GM21576 (cell line): ENCODE measurements at regions not wholly inside any gene's neighbourhood (a gene's known extent, or its start where the extent isn't known, plus 50 kb on each side); places are given as distances from the start of the nearest gene placed in this dataset.
"Not testable (repeated sequence)": the region's sequence is repeated elsewhere in the genome, so short reads cannot be mapped to it uniquely, and the experiment has no call there.

Experiments used
- ATAC-seq: cut with Tn5 transposase; IDR thresholded peaks from one replicate; pipeline ENCODE4 v1.9.1; 2021; ENCODE audit warnings: mild to moderate bottlenecking, moderate library complexity; ENCODE audit not compliant: unreplicated experiment

GRCh38 chr2:156915332-156915731 lies 342.2 kb upstream of the GALNT5 start:
- no peak for ATAC-seq

DNA sequence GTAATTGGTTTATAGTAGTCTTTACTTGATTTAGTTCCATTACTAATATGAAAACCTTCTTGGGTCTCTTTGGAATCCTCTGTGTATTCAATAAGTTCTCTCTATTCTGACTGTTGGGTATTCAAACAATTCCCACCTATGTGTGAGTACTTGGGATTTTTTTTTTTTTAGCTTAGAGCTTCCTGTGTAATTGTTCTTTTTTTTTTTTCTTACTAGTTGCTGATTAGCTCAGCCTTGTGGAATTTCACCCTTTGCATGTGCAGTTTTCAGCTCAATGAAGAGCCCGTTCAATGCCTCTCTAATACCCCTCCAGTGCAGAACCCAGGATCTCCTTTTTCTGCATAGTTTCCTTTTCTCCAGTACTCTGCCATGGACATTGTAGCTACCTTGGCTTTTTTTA lies 339.1 kb upstream of the GALNT5 start:
- no peak for ATAC-seq

- ATAC-seq, result no peak
Measured at GRCh38 chr2:156930423-156930822, 327.1 kb upstream of the GALNT5 start.

DNA sequence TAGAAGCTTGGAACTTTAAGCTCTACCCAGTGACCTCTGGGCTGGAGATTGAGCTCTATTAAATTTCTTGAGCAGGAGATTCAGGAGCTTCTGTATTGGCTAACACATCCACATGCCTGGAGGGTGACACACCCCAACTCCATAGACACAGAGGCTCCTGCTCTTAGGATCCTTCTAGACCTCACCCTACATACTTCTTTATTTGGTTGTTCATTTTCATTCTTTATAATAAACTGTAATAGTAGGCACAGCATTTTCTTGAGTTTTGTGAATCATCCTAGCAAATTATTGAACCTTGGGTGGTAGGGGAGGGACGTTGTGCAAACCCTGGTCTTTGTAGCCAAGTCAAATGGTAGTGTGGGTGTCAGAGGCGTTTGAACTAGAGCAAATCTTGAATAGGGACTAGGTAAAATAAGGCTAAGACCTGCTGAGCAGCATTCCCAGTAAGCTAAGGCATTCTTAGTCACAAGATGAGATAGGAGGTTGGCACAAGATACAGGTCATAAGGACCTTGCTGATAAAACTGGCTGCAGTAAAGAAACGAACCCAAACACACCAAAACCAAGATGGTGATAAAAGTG lies 323.8 kb upstream of the GALNT5 start:
- no peak for ATAC-seq

GRCh38 chr2:156935616-156936015 lies 321.9 kb upstream of the GALNT5 start:
- ATAC-seq, result no peak

GRCh38 chr2:156937430-156937829 lies 320.1 kb upstream of the GALNT5 start:
- ATAC-seq, result no peak

DNA sequence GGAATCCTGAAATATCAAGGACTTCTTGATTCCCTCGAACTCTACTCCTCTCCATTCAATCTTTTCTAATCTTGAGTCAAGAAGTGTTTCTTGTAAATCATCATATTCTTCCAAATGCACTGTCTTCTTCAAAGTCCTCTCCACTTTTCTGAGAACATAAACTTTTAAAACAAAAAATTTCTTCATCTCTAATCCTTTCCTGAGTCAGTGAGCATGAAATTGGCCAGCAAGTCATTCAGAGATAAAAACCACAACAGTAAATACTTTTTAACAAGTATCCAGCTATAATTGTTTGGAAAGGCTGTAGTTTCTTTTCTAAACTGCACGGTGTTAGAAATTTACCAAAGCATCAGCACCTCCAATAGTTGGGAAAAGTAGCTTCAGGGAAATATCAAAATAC lies 312.6 kb upstream of the GALNT5 start:
- no peak for ATAC-seq

DNA sequence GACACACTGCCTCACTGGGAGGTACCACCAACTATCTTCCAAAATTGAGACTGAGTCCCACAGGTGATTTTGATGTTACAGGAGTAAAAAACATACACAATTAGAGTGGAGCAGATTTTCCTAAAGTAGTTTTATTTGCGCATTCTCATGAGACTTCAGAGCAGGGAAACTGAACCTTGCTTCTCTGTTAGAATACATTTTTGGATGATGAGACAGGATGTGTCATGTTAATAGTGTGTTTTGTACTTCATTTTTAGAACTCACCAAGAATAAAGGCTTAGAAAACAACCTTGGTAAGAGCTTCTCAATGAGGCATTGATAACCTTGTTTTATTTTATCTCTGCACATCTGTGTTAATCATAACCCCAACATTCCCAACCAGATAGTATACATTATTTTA lies 310.2 kb upstream of the GALNT5 start:
- no peak for ATAC-seq

DNA sequence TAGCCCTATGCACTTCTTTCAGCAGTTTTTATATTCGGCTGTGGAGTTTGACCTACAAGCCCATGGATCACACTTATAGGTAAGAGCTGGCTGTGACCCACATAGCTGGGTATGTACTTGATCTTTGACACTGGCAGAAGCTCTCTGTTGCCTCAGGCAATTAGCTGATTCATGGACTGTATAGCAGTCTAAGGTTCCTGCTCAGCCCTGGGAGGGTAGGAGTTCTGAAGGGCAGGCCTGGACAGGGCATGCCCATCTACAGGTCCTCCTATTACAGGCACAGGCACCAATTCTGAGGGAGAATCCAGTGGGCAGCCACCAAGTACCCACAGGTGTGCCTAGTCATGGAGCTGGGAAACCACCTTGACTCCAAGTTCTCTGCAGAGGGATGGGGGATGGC lies 301.8 kb upstream of the GALNT5 start:
- no peak for ATAC-seq

GRCh38 chr2:156956161-156956560 lies 301.3 kb upstream of the GALNT5 start:
- no peak for ATAC-seq

DNA sequence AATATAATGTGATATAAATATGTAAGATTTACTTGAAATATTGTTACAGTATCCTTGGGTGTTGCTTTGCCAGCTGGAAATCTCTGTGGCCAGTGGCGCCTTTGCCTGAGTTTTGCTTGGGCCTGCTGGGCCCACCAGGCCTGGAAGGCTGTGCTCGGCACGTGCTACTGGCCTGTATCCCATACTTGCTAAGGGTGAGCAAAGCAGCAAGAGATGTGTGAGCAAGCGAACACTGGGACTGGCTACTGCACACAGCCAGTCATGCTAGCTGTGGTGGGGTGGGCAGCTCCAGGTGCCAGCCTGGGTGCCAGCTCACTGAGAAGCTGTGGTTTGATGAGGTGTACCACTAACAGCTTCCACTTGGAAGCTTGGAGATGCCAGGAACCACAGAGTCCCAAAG lies 299.1 kb upstream of the GALNT5 start:
- ATAC-seq, result no peak

DNA sequence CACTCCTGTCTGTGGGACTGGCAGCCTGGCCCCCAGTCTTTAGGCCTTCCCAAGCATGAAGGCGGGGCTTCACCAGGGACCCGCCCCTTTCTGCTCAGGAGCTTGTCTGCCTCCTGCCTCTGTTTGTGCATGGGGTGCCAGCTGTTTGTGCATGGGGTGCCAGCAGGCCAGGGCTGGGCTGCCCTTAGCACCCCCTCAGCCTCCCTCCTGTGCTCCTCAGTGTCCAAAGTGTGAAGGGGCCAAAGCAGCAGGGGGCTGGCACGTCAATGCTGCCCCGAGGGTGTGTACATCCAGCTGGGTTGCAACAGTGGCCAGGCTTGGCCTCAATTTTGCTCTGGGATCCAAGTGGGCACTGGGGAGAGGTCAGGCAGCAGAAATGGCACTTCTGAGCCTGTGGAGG lies 298.0 kb upstream of the GALNT5 start:
- ATAC-seq, result no peak

DNA sequence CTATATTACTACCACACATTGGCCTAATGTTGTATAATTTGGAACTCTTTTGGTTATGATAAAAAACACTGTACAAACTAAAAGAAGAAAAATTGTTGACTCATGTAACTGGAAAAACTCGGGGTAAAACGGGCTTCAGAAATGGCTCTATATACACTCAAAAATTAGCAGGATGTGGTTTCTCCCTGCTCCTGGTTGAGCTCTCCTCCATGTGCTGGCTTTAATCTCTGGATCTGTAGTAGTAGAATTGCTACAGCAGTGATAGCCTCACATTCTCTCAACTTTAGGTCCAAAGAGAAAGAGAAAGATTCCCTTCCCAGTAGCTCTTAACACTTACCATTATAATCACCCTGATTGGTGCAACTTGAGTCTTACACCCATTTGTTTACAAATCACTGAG lies 274.9 kb upstream of the GALNT5 start:
- no peak for ATAC-seq

- no peak for ATAC-seq
Measured at GRCh38 chr2:156986339-156986988, 271.0 kb upstream of the GALNT5 start.

GRCh38 chr2:156999661-157000060 lies 257.8 kb upstream of the GALNT5 start:
- no peak for ATAC-seq

DNA sequence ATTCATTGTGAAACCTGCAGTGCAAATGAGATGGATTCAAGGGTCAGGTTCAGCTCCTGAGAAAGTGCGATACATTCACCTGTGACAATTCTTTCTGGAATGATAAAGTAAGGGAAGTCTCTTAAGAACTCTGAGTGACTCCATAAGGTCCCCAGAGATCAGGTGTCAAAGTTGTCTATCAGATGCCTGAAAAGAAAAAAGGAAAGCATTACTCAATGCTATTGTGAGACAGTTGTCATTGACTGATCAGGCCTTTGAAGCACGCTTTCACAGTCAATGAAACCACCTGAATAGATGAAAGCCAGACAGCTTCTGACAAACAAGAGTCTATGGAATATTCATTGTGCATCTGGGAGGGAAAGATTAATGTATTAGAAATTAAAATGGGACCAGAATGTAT lies 252.7 kb upstream of the GALNT5 start:
- ATAC-seq, result no peak

- ATAC-seq, result no peak
Measured at GRCh38 chr2:157015015-157015575, 242.4 kb upstream of the GALNT5 start.

DNA sequence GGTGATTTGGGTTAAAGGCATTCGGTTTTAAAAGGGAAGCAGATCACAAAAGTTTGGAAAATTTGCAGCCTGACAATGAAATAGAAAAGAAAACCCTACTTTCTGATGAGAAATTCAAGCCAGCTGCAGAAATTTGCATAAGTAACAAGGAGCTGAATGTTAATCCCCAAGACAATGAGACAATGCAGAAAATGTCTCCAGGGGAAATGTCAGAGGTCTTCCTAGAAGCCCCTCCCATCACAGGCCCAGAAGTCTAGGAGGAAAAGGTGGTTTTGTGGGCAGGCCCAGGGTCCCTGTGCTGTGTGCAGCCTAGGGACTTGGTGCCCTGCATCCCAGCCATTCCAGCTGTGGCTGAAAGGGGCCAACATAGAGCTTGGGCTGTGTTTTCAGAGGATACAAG lies 234.2 kb upstream of the GALNT5 start:
- ATAC-seq, result not testable (repeated sequence)

GRCh38 chr2:157024129-157024528 lies 233.4 kb upstream of the GALNT5 start:
- no peak for ATAC-seq

DNA sequence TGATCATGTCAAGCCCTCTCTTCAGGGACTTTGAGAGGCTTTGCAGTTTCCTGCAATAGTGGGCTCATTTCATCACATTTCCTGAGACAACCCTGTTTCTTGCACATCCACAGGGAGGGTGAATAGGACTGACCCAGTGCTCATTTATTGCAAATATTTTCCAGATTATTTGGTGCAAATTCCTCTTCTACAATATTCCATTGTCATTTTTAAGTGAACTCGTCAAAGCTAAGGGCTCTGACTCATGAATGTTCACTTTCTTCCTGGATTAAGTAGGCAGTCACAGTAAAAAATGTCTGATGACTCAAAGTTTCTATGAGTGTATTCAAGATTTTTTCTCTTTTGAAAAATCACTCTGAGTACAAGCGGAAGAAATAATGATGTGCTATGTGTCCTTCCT lies 225.5 kb upstream of the GALNT5 start:
- no peak for ATAC-seq

- no peak for ATAC-seq
Measured at GRCh38 chr2:157036726-157037125, 220.8 kb upstream of the GALNT5 start.

DNA sequence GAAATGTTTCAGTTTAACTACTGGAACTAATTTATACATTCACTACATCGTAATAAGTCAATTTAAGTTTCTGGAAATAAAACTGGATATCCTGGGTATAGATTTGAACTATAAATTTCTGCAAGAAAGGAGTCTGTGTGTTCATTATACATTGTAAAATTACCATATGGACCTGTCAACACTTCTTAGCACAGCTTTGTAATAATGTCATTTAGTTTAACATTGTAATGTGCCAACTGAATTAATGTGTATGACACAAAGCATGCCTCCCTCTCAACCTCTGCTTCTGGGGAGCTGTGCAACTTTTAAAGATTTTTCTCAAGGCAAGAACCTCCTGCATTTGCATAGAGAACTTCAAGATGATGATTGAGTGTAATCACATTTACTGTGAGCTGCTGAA lies 213.7 kb upstream of the GALNT5 start:
- no peak for ATAC-seq

GRCh38 chr2:157046396-157046795 lies 211.1 kb upstream of the GALNT5 start:
- ATAC-seq, result no peak
